NOMO-1 (cell line): ENCODE measurements at regions not wholly inside any gene's neighbourhood (a gene's known extent, or its start where the extent isn't known, plus 50 kb on each side); places are given as distances from the start of the nearest gene placed in this dataset.

Experiments
- DNase-seq, 2 experiments: peaks; one replicate each; lab custom pipeline; 2025; ENCODE audit not compliant: unreplicated experiment in 2 of 2; lab: John Stamatoyannopoulos, UW

- DNase-seq = no peak
These were observed 113.1 kb upstream of the SLC45A1 start for GRCh38 chr1:8204826-8205225.

DNA sequence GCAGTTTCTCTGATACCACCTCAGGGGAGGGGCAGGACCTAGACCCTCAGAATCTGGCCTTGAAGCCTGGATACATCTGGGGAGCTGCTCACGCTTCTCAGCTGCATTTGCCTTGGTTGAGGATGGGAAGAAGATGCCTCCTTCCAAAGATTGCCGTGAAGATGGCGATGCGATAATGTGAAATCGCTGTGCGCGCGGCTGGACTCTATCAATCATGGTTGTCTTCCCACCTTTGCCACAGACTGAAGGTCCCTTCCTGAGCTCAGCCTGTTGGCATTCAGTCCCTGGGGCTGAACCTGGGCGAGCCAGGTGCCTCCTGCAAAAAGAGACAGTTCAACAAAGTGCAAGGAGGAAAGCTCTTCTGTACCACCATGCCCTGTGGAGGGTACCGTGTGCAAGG lies 114.4 kb upstream of the SLC45A1 start:
- DNase-seq = no peak

- DNase-seq = no peak
These were observed 114.9 kb upstream of the SLC45A1 start for GRCh38 chr1:8203056-8203455.

DNA sequence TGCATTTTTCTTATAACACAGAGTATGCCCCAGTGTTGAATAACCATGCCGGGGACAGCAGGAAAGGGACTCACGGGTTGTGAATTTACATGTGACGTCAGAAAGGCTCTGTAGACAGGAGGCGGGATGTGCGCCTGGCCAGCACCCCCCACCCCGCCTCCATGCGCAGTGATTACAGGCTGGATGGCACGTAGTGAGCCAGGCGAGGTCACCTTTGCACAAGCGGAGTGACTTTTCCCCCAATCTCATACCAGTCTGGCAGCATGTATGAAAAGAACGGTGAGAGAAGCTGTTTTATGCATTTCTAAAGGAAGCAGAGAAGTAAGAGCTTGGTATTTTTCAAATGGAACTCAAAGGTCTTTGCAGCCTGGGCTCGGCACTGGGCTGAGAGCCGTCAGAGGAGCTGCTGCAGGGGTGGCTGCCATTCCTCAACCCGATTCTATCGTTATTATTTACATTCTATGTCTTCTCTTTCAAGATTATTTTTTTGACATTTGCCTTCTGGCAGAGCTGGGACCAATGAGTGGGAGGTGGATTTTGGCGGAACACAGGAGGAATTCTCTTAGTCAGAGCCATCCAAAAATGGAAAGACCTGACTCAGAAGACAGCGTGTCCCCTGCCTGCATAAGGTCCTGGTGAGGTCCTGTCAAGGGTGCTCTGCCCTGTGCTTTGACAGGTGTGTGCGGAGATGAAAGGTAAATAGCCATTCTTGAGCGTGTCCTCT lies 115.6 kb upstream of the SLC45A1 start:
- DNase-seq = no peak

- no peak for DNase-seq
These were observed 116.5 kb upstream of the SLC45A1 start for GRCh38 chr1:8201331-8201861.

DNA sequence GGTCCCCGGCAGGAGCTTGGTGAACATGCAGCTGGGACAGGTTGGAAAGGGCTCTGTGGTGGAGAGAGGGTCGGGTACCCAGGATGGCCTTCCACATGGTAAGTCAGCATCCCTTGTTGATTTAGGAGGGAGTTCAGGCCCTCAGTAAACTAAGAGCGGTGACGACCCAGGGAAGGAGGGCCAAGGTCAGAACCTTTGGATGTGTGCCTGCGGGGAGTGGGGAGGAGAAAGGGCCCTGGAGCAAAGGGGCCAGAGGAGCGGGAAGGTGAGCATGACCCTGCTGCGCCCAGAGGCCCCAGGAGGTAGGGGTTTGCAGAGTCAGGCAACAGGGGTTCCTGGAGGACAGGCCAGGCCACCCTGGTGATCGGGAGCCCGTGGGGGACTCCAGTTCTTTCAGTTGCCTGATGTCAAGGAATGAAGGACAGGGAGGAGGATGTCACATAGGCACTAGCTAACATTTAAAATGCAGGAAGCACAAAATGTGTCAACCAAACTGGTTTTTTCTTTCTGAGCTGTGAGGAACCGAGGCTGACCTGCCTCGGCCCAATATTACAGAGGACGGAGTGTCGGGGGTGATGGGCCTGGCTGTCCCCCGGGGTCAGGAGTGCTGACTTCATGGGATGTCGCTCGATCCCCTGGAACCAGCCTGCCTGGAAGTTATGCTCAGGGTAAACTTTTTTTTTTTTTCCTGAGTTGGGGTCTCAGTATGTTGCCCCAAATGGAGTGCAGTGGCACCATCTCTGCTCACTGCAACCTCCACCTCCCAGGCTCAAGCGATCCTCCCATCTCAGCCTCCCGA lies 117.4 kb upstream of the SLC45A1 start:
- no peak for DNase-seq

DNA sequence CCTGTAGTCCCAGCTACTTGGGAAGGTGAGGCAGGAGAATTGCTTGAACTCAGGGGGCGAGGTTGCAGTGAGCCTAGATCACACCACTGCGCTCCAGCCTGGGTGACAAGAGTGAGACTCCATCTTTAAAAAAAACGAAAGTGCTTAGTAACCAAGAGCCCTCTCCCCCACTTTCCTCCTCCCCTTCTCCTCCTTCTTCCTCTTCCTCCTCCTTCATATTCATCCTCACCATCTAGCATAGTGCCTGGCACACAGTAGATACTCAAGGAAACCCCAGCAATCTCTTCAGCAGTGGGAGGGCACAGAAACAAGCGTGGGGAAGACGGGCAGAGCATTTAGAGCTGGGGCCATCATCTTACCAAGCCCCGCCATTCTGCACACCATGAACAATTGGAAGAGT lies 119.4 kb upstream of the SLC45A1 start:
- DNase-seq = no peak

GRCh38 chr1:8197493-8198282 lies 120.2 kb upstream of the SLC45A1 start:
- no peak for DNase-seq

GRCh38 chr1:8194481-8195227 lies 123.3 kb upstream of the SLC45A1 start:
- DNase-seq = no peak

DNA sequence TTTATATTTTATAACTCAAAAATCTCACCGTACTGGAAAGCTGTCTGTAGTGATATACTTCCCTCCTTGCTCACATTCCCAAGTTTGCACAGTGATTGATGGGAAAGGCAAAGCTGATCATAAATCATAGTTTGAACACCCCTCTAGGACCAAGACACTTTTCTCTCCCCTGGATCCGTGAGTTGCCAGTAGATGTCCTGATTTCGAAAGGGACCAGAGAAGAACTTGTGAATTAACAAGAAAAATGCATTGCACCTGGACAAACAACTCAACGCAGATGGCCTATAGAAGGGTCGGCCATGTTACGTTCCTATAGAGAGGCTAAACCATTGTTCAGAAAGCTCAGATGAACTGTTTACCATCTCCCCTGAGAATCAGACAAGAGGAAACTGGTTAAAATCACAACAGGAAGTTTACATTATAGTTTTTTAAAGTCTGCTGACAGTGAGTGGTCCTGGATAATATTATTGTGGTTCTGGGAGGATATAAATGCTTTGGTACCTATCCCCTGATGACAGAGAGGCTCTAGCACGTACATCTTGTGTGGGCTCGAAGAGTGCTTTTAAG lies 124.0 kb upstream of the SLC45A1 start:
- DNase-seq = no peak

DNA sequence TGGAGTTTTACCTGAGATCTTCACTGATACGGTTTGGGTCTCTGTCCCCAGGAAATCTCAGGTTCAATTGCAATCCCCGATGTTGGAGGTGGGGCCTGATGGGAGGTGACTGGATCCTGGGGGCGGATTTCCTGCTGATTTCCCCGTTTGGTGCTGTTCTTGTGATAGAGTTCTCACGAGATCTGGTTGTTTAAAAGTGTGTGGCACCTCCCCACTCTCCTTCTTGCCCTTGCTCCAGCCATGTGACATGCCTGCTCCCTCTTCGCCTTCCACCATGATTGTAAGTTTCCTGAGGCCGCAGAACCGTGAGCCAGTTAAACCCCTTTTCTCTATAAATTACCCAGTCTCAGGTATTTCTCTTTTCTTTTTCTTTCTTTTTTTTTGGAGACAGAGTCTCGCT lies 126.4 kb upstream of the SLC45A1 start:
- DNase-seq = no peak

GRCh38 chr1:8189931-8190483 lies 127.9 kb upstream of the SLC45A1 start:
- DNase-seq = no peak

- DNase-seq = no peak
These were observed 132.5 kb upstream of the SLC45A1 start for GRCh38 chr1:8185400-8185799.

GRCh38 chr1:8184301-8184700 lies 133.6 kb upstream of the SLC45A1 start:
- no peak for DNase-seq

- no peak for DNase-seq
These were observed 135.7 kb upstream of the SLC45A1 start for GRCh38 chr1:8182034-8182761.

DNA sequence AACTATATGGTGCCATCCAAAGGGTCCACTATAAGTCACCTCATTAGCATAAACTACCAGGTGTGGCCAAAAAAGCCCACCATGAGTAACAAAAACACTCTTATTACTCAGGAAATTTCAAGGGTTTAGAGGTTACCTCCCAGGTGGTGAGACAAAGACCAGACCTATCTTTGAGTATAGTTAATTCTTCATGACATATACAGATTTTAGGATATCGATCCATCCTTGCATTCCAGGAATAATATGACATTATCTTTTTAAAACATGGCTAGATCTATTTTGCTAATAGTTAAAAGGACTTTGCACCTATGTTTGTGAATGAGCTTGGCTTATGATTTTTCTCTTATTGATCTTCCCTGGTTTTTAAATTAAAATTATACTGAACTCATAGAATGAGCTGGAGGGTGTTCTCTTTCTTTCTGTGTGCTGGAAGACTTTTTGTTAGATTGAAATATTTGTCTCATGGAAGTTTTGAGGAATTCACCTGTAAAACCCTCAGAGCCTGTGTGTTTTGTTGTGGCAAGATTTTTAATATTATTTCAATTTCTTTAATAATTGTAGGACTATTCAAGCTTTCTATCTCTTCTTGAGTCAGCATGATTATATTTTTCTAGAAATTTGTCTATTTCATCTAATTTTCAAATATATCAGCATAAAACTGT lies 138.7 kb upstream of the SLC45A1 start:
- DNase-seq = no peak

DNA sequence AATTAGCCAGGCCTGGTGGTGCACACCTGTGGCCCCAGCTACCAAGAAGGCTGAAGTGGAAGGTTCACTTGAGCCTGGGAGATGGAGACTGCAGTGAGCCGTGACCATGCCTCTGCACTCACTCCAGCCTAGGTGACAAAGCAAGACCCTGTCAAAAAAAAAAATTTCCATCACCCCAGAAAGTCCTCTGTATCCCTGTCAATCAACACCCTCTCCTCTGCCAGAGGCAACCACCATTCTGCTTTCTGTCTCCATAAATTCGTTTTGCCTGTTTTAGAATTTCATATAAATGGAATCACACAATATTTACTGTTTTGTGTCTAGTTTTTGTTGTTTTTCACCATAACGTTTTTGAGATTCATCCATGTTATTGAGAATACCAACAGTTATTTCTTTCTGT lies 141.6 kb upstream of the SLC45A1 start:
- no peak for DNase-seq

DNA sequence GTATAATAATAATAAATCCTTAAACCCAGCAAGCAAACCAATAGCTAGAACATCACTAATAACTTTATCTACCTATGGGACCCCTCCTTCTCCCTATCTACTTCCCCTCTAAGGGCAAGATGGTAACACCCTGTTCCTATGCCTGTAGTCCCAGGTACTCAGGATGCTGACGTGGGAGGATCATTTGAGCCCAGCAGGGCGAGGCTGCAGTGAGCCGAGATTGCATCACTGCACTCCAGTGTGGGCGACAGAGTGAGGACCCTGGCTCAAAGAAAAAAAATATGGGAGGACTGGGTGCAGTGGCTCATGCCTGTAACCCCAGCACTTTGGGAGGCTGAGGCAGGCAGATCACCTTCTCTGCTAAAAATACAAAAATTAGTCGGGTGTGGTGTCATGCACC lies 143.1 kb upstream of the SLC45A1 start:
- no peak for DNase-seq
